Liver (tissue), 8 donors: ENCODE measurements at regions not wholly inside any gene's neighbourhood (a gene's known extent, or its start where the extent isn't known, plus 50 kb on each side); places are given as distances from the start of the nearest gene placed in this dataset.

Source experiments
- DNase-seq: peaks from one replicate; pipeline ENCODE4 v3.0.0-alpha.2; 2017; ENCODE audit warnings: low spot score
- H3K27ac ChIP-seq, 2 donors: one replicate each; pipeline ENCODE4 v1.7.0; 2013; ENCODE audit warnings: inconsistent platforms in 2 of 2, low read length in 2 of 2, control low read depth in 1 of 2, low read depth in 1 of 2, mild to moderate bottlenecking in 1 of 2
- H3K27me3 ChIP-seq, 4 donors: one replicate each; pipeline versions ENCODE4 v1.6.1 to v1.7.0; 2013; ENCODE audit warnings: low read length in 3 of 4, inconsistent platforms in 1 of 4, mild to moderate bottlenecking in 1 of 4, moderate library complexity in 1 of 4; ENCODE audit not compliant: control insufficient read depth in 4 of 4, insufficient read depth in 4 of 4
- H3K36me3 ChIP-seq, 4 donors: one replicate each; pipeline versions ENCODE4 v1.6.1 to v1.7.0; 2013; ENCODE audit warnings: low read length in 3 of 4, mild to moderate bottlenecking in 3 of 4, low read depth in 1 of 4, moderate library complexity in 1 of 4; ENCODE audit not compliant: control insufficient read depth in 4 of 4, insufficient read depth in 3 of 4
- H3K4me1 ChIP-seq, 4 donors: one replicate each; pipeline versions ENCODE4 v1.6.1 to v1.7.0; 2013; ENCODE audit warnings: low read length in 3 of 4, mild to moderate bottlenecking in 3 of 4, moderate library complexity in 1 of 4; ENCODE audit not compliant: control insufficient read depth in 4 of 4, insufficient read depth in 4 of 4
- H3K4me3 ChIP-seq, 3 donors: one replicate each; pipeline versions ENCODE4 v1.6.1 to v1.7.0; 2013; ENCODE audit warnings: low read length in 3 of 3, control low read depth in 1 of 3, low read depth in 1 of 3, mild to moderate bottlenecking in 1 of 3
- H3K9ac ChIP-seq, 2 donors: one replicate each; pipeline ENCODE4 v1.7.0; 2013; ENCODE audit warnings: low read length in 2 of 2, mild to moderate bottlenecking in 2 of 2, moderate library complexity in 2 of 2, control low read depth in 1 of 2, low read depth in 1 of 2
- H3K9me3 ChIP-seq, 4 donors: one replicate each; pipeline versions ENCODE4 v1.6.1 to v1.7.0; 2013; ENCODE audit warnings: low read length in 3 of 4; ENCODE audit not compliant: control insufficient read depth in 4 of 4
- CTCF ChIP-seq: fragments of 150-350 bp; IDR thresholded peaks from 2 replicates; pipeline ENCODE4 v1.5.1; 2017; ENCODE audit warnings: improper control_type of control experiment, low read depth, low read length; ENCODE audit not compliant: missing input control
- EGR1 ChIP-seq, 2 donors: IDR thresholded peaks; 2 replicates each; pipeline ENCODE4 v1.6.1; 2016 to 2018; ENCODE audit warnings: antibody characterized with exemption in 2 of 2, low read depth in 2 of 2
- FOXA1 ChIP-seq: IDR thresholded peaks from 2 replicates; pipeline ENCODE4 v1.6.1; 2016; ENCODE audit warnings: antibody characterized with exemption
- FOXA2 ChIP-seq: IDR thresholded peaks from 2 replicates; pipeline ENCODE4 v1.6.1; 2016; ENCODE audit warnings: antibody characterized with exemption
- GABPA ChIP-seq, 2 donors: IDR thresholded peaks in 1 of 2; conservative IDR thresholded peaks in 1 of 2; 2 replicates each; pipeline ENCODE4 v1.6.1; 2016; ENCODE audit warnings: antibody characterized with exemption in 2 of 2, mild to moderate bottlenecking in 1 of 2, moderate library complexity in 1 of 2
- HNF4A ChIP-seq, 2 donors: conservative IDR thresholded peaks; 2 replicates each; pipeline ENCODE4 v1.6.1; 2016; ENCODE audit warnings: antibody characterized with exemption in 2 of 2, mild to moderate bottlenecking in 2 of 2
- HNF4G ChIP-seq: IDR thresholded peaks from 2 replicates; pipeline ENCODE4 v1.6.1; 2016; ENCODE audit warnings: antibody characterized with exemption
- JUND ChIP-seq, 2 donors: IDR thresholded peaks; 2 replicates each; pipeline ENCODE4 v1.6.1; 2016; ENCODE audit warnings: antibody characterized with exemption in 2 of 2
- MAX ChIP-seq: IDR thresholded peaks from 2 replicates; pipeline ENCODE4 v1.6.1; 2016; ENCODE audit warnings: antibody characterized with exemption
- NR2F2 ChIP-seq: IDR thresholded peaks from 2 replicates; pipeline ENCODE4 v1.6.1; 2016; ENCODE audit warnings: antibody characterized with exemption
- RAD21 ChIP-seq, 2 donors: IDR thresholded peaks; 2 replicates each; pipeline ENCODE4 v1.6.1; 2016; ENCODE audit warnings: antibody characterized with exemption in 2 of 2, mild to moderate bottlenecking in 2 of 2
- RXRA ChIP-seq, 2 donors: IDR thresholded peaks; 2 replicates each; pipeline ENCODE4 v1.6.1; 2017 to 2018; ENCODE audit warnings: antibody characterized with exemption in 2 of 2, mild to moderate bottlenecking in 1 of 2
- SP1 ChIP-seq: IDR thresholded peaks from 2 replicates; pipeline ENCODE4 v1.6.1; 2018; ENCODE audit warnings: antibody characterized with exemption, mild to moderate bottlenecking
- TAF1 ChIP-seq: conservative IDR thresholded peaks from 2 replicates; pipeline ENCODE4 v1.6.1; 2016; ENCODE audit warnings: antibody characterized with exemption, mild to moderate bottlenecking
- YY1 ChIP-seq: IDR thresholded peaks from 2 replicates; pipeline ENCODE4 v1.6.1; 2016; ENCODE audit warnings: antibody characterized with exemption, mild to moderate bottlenecking
- ZBTB33 ChIP-seq: IDR thresholded peaks from 2 replicates; pipeline ENCODE4 v1.6.1; 2016; ENCODE audit warnings: antibody characterized with exemption
- WGBS: extraction: QIAGEN DNeasy Blood & Tissue Kit; methylation state at CpG from one replicate; pipeline ENCODE4 v1.1.7; 2013; 5-methylcytosine and 5-hydroxymethylcytosine counted together
- TF ChIP-seq, protein P1 (sequence below): IDR thresholded peaks from 2 replicates; pipeline ENCODE4 v1.6.1; 2016; ENCODE audit warnings: antibody characterized with exemption, mild to moderate bottlenecking
- TF ChIP-seq, protein P2 (sequence below): IDR thresholded peaks from 2 replicates; pipeline ENCODE4 v1.6.1; 2016; ENCODE audit warnings: antibody characterized with exemption
- donor health status: healthy.
- donor health status: healthy.
- donor health status: healthy.
- donor health status: healthy.
- donor health status: healthy.

GRCh38 chr11:25566298-25567200 lies 765.4 kb upstream of the ANO3 start:
- Histone ChIP-seq H3K27me3 (peaks cover 0 to 3% (median 0%) of the 10 kb centered on the region in 4 donors), H3K36me3 (no peaks in the 10 kb centered on the region), H3K9me3 (no peaks in the 10 kb centered on the region), H3K4me1 (no peaks in the 10 kb centered on the region), H3K4me3 (no peak overlapping the region), H3K9ac (no peak overlapping the region), H3K27ac (no peak overlapping the region)
- TF ChIP-seq RXRA (IDR thresholded peaks at IDR 0.05) (no peak), NR2F2 (no peak), HNF4G (no peak), GABPA (IDR thresholded peaks at IDR 0.05 in 1 of 2, conservative IDR thresholded peaks at IDR 0.05 in 1 of 2) (no peak), FOXA2 (no peak), TAF1 (no peak), FOXA1 (no peak), CTCF (no peak), HNF4A (conservative IDR thresholded peaks at IDR 0.05) (no peak), SP1 (no peak), ZBTB33 (no peak), YY1 (no peak), EGR1 (IDR thresholded peaks at IDR 0.05; ENCODE audit: low read depth in 2 of 2) (no peak), MAX (no peak), JUND (IDR thresholded peaks at IDR 0.05) (no peak), RAD21 (IDR thresholded peaks at IDR 0.05) (no peak)
- TF ChIP-seq, protein P1, sequence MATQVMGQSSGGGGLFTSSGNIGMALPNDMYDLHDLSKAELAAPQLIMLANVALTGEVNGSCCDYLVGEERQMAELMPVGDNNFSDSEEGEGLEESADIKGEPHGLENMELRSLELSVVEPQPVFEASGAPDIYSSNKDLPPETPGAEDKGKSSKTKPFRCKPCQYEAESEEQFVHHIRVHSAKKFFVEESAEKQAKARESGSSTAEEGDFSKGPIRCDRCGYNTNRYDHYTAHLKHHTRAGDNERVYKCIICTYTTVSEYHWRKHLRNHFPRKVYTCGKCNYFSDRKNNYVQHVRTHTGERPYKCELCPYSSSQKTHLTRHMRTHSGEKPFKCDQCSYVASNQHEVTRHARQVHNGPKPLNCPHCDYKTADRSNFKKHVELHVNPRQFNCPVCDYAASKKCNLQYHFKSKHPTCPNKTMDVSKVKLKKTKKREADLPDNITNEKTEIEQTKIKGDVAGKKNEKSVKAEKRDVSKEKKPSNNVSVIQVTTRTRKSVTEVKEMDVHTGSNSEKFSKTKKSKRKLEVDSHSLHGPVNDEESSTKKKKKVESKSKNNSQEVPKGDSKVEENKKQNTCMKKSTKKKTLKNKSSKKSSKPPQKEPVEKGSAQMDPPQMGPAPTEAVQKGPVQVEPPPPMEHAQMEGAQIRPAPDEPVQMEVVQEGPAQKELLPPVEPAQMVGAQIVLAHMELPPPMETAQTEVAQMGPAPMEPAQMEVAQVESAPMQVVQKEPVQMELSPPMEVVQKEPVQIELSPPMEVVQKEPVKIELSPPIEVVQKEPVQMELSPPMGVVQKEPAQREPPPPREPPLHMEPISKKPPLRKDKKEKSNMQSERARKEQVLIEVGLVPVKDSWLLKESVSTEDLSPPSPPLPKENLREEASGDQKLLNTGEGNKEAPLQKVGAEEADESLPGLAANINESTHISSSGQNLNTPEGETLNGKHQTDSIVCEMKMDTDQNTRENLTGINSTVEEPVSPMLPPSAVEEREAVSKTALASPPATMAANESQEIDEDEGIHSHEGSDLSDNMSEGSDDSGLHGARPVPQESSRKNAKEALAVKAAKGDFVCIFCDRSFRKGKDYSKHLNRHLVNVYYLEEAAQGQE, result no peak
- TF ChIP-seq, protein P2, sequence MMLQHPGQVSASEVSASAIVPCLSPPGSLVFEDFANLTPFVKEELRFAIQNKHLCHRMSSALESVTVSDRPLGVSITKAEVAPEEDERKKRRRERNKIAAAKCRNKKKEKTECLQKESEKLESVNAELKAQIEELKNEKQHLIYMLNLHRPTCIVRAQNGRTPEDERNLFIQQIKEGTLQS, result no peak
- no peak for DNase-seq
- WGBS, result 52% methylated on average over 5 of the region's 5 CpGs
